ENCODE measurements at regions not wholly inside any gene's neighbourhood (a gene's known extent, or its start where the extent isn't known, plus 50 kb on each side); places are given as distances from the start of the nearest gene placed in this dataset.

DNA sequence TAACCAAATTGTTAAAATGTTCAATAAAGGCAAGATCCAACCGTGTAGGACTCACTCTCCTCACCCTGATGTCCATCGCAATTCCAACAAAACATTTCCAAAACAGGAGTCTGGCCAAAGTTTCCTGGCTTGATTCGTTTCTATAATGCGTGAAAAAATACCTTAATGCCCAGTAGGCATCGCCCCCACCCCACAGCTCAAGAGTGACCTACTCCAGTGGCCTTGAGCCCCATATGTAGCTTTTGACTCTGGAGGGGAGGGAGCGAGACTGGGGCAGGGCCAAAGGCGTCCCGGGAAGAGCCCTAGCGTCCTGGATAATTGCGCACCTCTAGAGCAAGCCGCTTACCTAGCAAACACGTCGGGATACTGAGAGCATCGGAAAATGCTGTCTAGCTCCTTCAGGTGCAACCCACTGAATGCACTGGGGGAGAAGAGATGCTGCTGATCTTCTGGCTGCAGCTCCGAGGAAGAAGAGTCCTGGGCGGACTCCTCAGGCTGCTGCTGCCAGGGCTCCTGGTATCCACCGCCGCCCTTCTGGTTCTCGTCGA lies 55.6 kb upstream of the NKAP start:
- Histone ChIP-seq H3K79me2 (ENCODE audit: low read length) (no peaks in the 10 kb centered on the region), H2AFZ (ENCODE audit: low read length) (no peak overlapping the region), H3K4me3 (ENCODE audit: low read length) (no peak overlapping the region), H3K27me3 (ENCODE audit: low read length) (no peaks in the 10 kb centered on the region), H3K9me3 (ENCODE audit: low read length) (no peaks in the 10 kb centered on the region), H3K9ac (ENCODE audit: low read length) (no peak overlapping the region), H3K36me3 (ENCODE audit: insufficient read depth, low read length) (no peaks in the 10 kb centered on the region), H3K4me2 (ENCODE audit: low read depth, low read length, poor library complexity, severe bottlenecking) (no peak overlapping the region), H3K9me2 (replicated peaks; ENCODE audit: insufficient read depth, low read length) (no peaks in the 10 kb centered on the region), H4K20me1 (ENCODE audit: insufficient read depth, low read depth, low read length) (no peaks in the 10 kb centered on the region), H3K27ac (ENCODE audit: low read length) (no peak overlapping the region), H3K4me1 (ENCODE audit: low read length) (peaks cover 11% of the 10 kb centered on the region)
- no peak for DNase-seq

DNA sequence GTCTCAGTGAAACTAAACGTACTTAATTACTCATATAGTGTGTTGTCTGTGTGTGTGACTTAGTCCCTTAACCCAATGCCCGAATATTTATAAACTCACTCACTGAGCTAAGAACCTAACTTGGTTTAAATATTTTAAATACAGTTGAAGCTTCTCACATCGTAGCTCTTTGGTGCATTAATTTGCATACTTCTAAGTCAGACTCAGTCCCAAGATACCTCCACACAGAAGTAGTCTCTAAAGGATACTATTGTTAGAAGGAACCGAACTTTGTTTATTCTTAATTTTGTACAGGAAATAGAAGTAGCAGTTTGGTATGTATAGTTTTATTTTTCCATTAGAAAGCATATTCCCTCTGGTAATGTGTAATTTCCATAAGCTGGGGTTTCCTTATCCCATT lies 54.0 kb upstream of the NKAP start:
- peak; percentile 49 for DNase-seq
- no peaks in the 10 kb centered on the region for H3K9me3 ChIP-seq (ENCODE audit: low read length)
- H4K20me1 ChIP-seq (ENCODE audit: insufficient read depth, low read depth, low read length): no peaks in the 10 kb centered on the region
- no peaks in the 10 kb centered on the region for H3K9me2 ChIP-seq (replicated peaks; ENCODE audit: insufficient read depth, low read length)
- H3K4me1 ChIP-seq (ENCODE audit: low read length): peaks cover 11% of the 10 kb centered on the region
- H3K79me2 ChIP-seq (ENCODE audit: low read length): no peaks in the 10 kb centered on the region
- no peaks in the 10 kb centered on the region for H3K36me3 ChIP-seq (ENCODE audit: insufficient read depth, low read length)
- peak overlapping the region; percentile 32 for H3K4me2 ChIP-seq (ENCODE audit: low read depth, low read length, poor library complexity, severe bottlenecking)
- H3K4me3 ChIP-seq (ENCODE audit: low read length): no peak overlapping the region
- H2AFZ ChIP-seq (ENCODE audit: low read length): no peak overlapping the region
- no peak overlapping the region for H3K9ac ChIP-seq (ENCODE audit: low read length)
- no peak overlapping the region for H3K27ac ChIP-seq (ENCODE audit: low read length)
- H3K27me3 ChIP-seq (ENCODE audit: low read length): no peaks in the 10 kb centered on the region

- H3K4me2 ChIP-seq (ENCODE audit: low read depth, low read length, poor library complexity, severe bottlenecking): peak overlapping the region; percentile 32
- no peaks in the 10 kb centered on the region for H3K9me3 ChIP-seq (ENCODE audit: low read length)
- no peak for DNase-seq
- H3K9ac ChIP-seq (ENCODE audit: low read length): no peak overlapping the region
- no peaks in the 10 kb centered on the region for H3K9me2 ChIP-seq (replicated peaks; ENCODE audit: insufficient read depth, low read length)
- H2AFZ ChIP-seq (ENCODE audit: low read length): no peak overlapping the region
- H3K27ac ChIP-seq (ENCODE audit: low read length): no peak overlapping the region
- no peaks in the 10 kb centered on the region for H3K27me3 ChIP-seq (ENCODE audit: low read length)
- no peak overlapping the region for H3K4me3 ChIP-seq (ENCODE audit: low read length)
- no peaks in the 10 kb centered on the region for H4K20me1 ChIP-seq (ENCODE audit: insufficient read depth, low read depth, low read length)
- H3K4me1 ChIP-seq (ENCODE audit: low read length): peaks cover 11% of the 10 kb centered on the region
- no peaks in the 10 kb centered on the region for H3K36me3 ChIP-seq (ENCODE audit: insufficient read depth, low read length)
- H3K79me2 ChIP-seq (ENCODE audit: low read length): no peaks in the 10 kb centered on the region
Observed at GRCh38 chrX:119996600-119997524, 53.3 kb upstream of the NKAP start.

GRCh38 chrX:119996069-119996468 lies 52.5 kb upstream of the NKAP start:
- no peak overlapping the region for H3K27ac ChIP-seq (ENCODE audit: low read length)
- H3K9me3 ChIP-seq (ENCODE audit: low read length): no peaks in the 10 kb centered on the region
- no peaks in the 10 kb centered on the region for H3K36me3 ChIP-seq (ENCODE audit: insufficient read depth, low read length)
- H3K4me3 ChIP-seq (ENCODE audit: low read length): no peak overlapping the region
- H3K9ac ChIP-seq (ENCODE audit: low read length): no peak overlapping the region
- DNase-seq: no peak
- no peaks in the 10 kb centered on the region for H3K27me3 ChIP-seq (ENCODE audit: low read length)
- no peaks in the 10 kb centered on the region for H3K9me2 ChIP-seq (replicated peaks; ENCODE audit: insufficient read depth, low read length)
- H4K20me1 ChIP-seq (ENCODE audit: insufficient read depth, low read depth, low read length): no peaks in the 10 kb centered on the region
- no peak overlapping the region for H2AFZ ChIP-seq (ENCODE audit: low read length)
- peaks cover 11% of the 10 kb centered on the region for H3K4me1 ChIP-seq (ENCODE audit: low read length)
- no peak overlapping the region for H3K4me2 ChIP-seq (ENCODE audit: low read depth, low read length, poor library complexity, severe bottlenecking)
- no peaks in the 10 kb centered on the region for H3K79me2 ChIP-seq (ENCODE audit: low read length)
